Panc1 (cell line): ENCODE measurements at regions not wholly inside any gene's neighbourhood (a gene's known extent, or its start where the extent isn't known, plus 50 kb on each side); places are given as distances from the start of the nearest gene placed in this dataset.

Experiments
- ATAC-seq: fragments of 200-7000 bp; cut with Tn5 transposase; 2 replicates; pipeline ENCODE4 v1.9.1; 2020; ENCODE audit warnings: mild to moderate bottlenecking, moderate library complexity
- BruUV-seq: library from RNA; stranded (reverse); fragments of 400-500 nt; replicated peaks from 2 replicates; lab custom pipeline; 2021; lab: Mats Ljungman, UMichigan
- CTCF ChIA-PET: fragments of 300-600 bp; sonication (Branson Sonifier 250); formaldehyde crosslinking; loops from one replicate; lab custom pipeline; 2022; ENCODE audit warnings: antibody characterized with exemption; lab: Charles Lee
- POLR2A ChIA-PET: fragments of 300-600 bp; sonication (Branson Sonifier 250); formaldehyde crosslinking; loops from one replicate; lab custom pipeline; 2022; ENCODE audit warnings: antibody characterized with exemption; lab: Charles Lee
- DNase-seq: peaks from one replicate; pipeline ENCODE4 v3.0.0-alpha.2; 2010; ENCODE audit warnings: low read depth, low spot score
- H3K27ac ChIP-seq: 2 replicates; pipeline ENCODE4 v1.5.1; 2011; ENCODE audit warnings: mild to moderate bottlenecking, low read length, inconsistent platforms
- H3K27me3 ChIP-seq: fragments of 200-500 bp; sonication (Bioruptor generic); 2 replicates; pipeline ENCODE4 v1.6.0; 2014; ENCODE audit warnings: low read length, inconsistent platforms; ENCODE audit not compliant: control insufficient read depth, insufficient read depth
- H3K36me3 ChIP-seq: fragments of 200-500 bp; sonication (Bioruptor generic); 2 replicates; pipeline ENCODE4 v1.5.1; 2014; ENCODE audit warnings: inconsistent platforms, mild to moderate bottlenecking, low read length, moderate library complexity; ENCODE audit not compliant: control insufficient read depth, insufficient read depth
- H3K4me1 ChIP-seq: 2 replicates; pipeline ENCODE4 v1.5.1; 2011; ENCODE audit warnings: inconsistent platforms, mild to moderate bottlenecking, low read length, moderate library complexity; ENCODE audit not compliant: control insufficient read depth, insufficient read depth
- H3K4me3 ChIP-seq, 2 experiments: 2 replicates each; pipeline ENCODE4 v1.5.1; 2011 to 2012; ENCODE audit warnings: low read depth in 2 of 2, low read length in 2 of 2, mild to moderate bottlenecking in 2 of 2, inconsistent platforms in 1 of 2, moderate library complexity in 1 of 2
- H3K9me3 ChIP-seq: fragments of 200-500 bp; sonication (Bioruptor generic); 2 replicates; pipeline ENCODE4 v1.5.1; 2014; ENCODE audit warnings: low read depth, mild to moderate bottlenecking, inconsistent platforms, low read length, moderate library complexity; ENCODE audit not compliant: control insufficient read depth, insufficient read depth
- CTCF ChIP-seq: fragments of 450-650 bp; IDR thresholded peaks from 2 replicates; pipeline ENCODE4 v1.5.1; 2017; ENCODE audit warnings: mild to moderate bottlenecking
- POLR2AphosphoS5 ChIP-seq: IDR thresholded peaks from 2 replicates; pipeline ENCODE4 v1.6.1; 2012; ENCODE audit warnings: mild to moderate bottlenecking, low read depth, low read length, moderate library complexity
- REST ChIP-seq, 2 experiments: IDR thresholded peaks; 2 replicates each; pipeline ENCODE4 v1.6.1; 2011 to 2012; ENCODE audit warnings: low read depth in 2 of 2, control low read depth in 1 of 2, low read length in 1 of 2, mild to moderate bottlenecking in 1 of 2, moderate library complexity in 1 of 2; ENCODE audit not compliant: insufficient read depth in 1 of 2
- SIN3A ChIP-seq: IDR thresholded peaks from 2 replicates; pipeline ENCODE4 v1.6.1; 2012; ENCODE audit warnings: low read depth, mild to moderate bottlenecking, low read length, moderate library complexity, borderline replicate concordance; ENCODE audit not compliant: insufficient read depth
- TCF7L2 ChIP-seq: IDR thresholded peaks from 2 replicates; pipeline ENCODE4 v1.6.1; 2011; ENCODE audit warnings: mild to moderate bottlenecking, low read depth, low read length, inconsistent platforms
- in situ Hi-C: cut with HindIII; loops from 2 replicates; pipeline ENCODE4 v1.10.0; 2016; ENCODE audit warnings: low sequenced_read_pairs, low pct_unique_long_range_greater_than_20kb
- intact Hi-C: fragments of 100-400 bp; cut with micrococcal nuclease; formaldehyde crosslinking; loops from one replicate; pipeline ENCODE4 v1.10.0; 2022; ENCODE audit not compliant: unreplicated experiment

GRCh38 chr5:5632678-5633077 is 210.2 kb downstream of the ICE1 start:
- Histone ChIP-seq H3K36me3 (no peaks in the 10 kb centered on the region), H3K27me3 (no peaks in the 10 kb centered on the region), H3K27ac (no peak overlapping the region), H3K4me3 (no peak overlapping the region), H3K9me3 (no peaks in the 10 kb centered on the region), H3K4me1 (no peaks in the 10 kb centered on the region)
- ATAC-seq (no peak), DNase-seq (no peak)
- in situ Hi-C loops: no loop called here
- no TSS peak for BruUV-seq
- CTCF ChIA-PET: interaction anchor here (0.7 kb wide), 1 partner anchor 752 kb away, joined by 3 read pairs; no protein-coding TSS in a partner anchor
- POLR2A ChIA-PET: no interaction called here
- TF ChIP-seq TCF7L2 (no peak), POLR2AphosphoS5 (no peak), REST (IDR thresholded peaks at IDR 0.05; ENCODE audit: insufficient read depth in 1 of 2, low read depth in 2 of 2, low read length in 1 of 2) (no peak), SIN3A (no peak), CTCF (no peak)
- intact Hi-C loops: no loop called here

GRCh38 chr5:5629607-5629978 is 207.1 kb downstream of the ICE1 start:
- intact Hi-C loops (no loop called here), in situ Hi-C loops (no loop called here)
- H3K4me1 ChIP-seq: no peaks in the 10 kb centered on the region
- no TSS peak for BruUV-seq
- no peak overlapping the region for H3K4me3 ChIP-seq
- ChIA-PET POLR2A (no interaction called here), CTCF (no interaction called here)
- no peaks in the 10 kb centered on the region for H3K27me3 ChIP-seq
- ATAC-seq (no peak), DNase-seq (no peak)
- H3K27ac ChIP-seq: no peak overlapping the region
- no peaks in the 10 kb centered on the region for H3K9me3 ChIP-seq
- no peaks in the 10 kb centered on the region for H3K36me3 ChIP-seq
- TF ChIP-seq POLR2AphosphoS5: no peak

- no peaks in the 10 kb centered on the region for H3K9me3 ChIP-seq
- BruUV-seq: no TSS peak
Measured at GRCh38 chr5:5628866-5629606, 206.6 kb downstream of the ICE1 start.

More at GRCh38 chr5:5628866-5629606, 206.6 kb downstream of the ICE1 start:
- intact Hi-C loops (no loop called here), in situ Hi-C loops (no loop called here)
- Histone ChIP-seq H3K4me3 (no peak overlapping the region), H3K4me1 (no peaks in the 10 kb centered on the region), H3K27ac (no peak overlapping the region), H3K27me3 (no peaks in the 10 kb centered on the region), H3K36me3 (no peaks in the 10 kb centered on the region)
- ATAC-seq: no peak
- POLR2A ChIA-PET: no interaction called here
- DNase-seq: no peak
- CTCF ChIA-PET: no interaction called here
- TF ChIP-seq TCF7L2 (no peak), REST (IDR thresholded peaks at IDR 0.05; ENCODE audit: insufficient read depth in 1 of 2, low read depth in 2 of 2, low read length in 1 of 2) (no peak), CTCF (no peak), SIN3A (no peak), POLR2AphosphoS5 (no peak)
